Activated naive CD8-positive, alpha-beta T cell treated with anti-CD3 and anti-CD28 coated beads, Interleukin-2, amount 50 U/mL, for 24 hours (primary cell): ENCODE measurements at regions not wholly inside any gene's neighbourhood (a gene's known extent, or its start where the extent isn't known, plus 50 kb on each side); places are given as distances from the start of the nearest gene placed in this dataset.

Experiments
- ATAC-seq: fragments of 150-1000 bp; cut with Tn5 transposase; one replicate; pipeline ENCODE4 v1.10.0; 2021
- DNase-seq: peaks from one replicate; pipeline ENCODE4 v3.0.0; 2021
- H3K27ac Mint-ChIP-seq: one replicate; pipeline ENCODE4 v1.8.0; 2021; ENCODE audit warnings: mild to moderate bottlenecking, mixed read lengths
- H3K27me3 Mint-ChIP-seq: one replicate; pipeline ENCODE4 v1.8.0; 2021; ENCODE audit warnings: mixed read lengths
- H3K36me3 Mint-ChIP-seq: one replicate; pipeline ENCODE4 v1.8.0; 2021; ENCODE audit warnings: low read depth, mixed read lengths
- H3K4me1 Mint-ChIP-seq: one replicate; pipeline ENCODE4 v1.8.0; 2021; ENCODE audit warnings: mixed read lengths
- H3K4me3 Mint-ChIP-seq: one replicate; pipeline ENCODE4 v1.8.0; 2021; ENCODE audit warnings: mild to moderate bottlenecking, moderate library complexity, mixed read lengths
- H3K9me3 Mint-ChIP-seq: one replicate; pipeline ENCODE4 v1.8.0; 2021; ENCODE audit warnings: mixed read lengths

DNA sequence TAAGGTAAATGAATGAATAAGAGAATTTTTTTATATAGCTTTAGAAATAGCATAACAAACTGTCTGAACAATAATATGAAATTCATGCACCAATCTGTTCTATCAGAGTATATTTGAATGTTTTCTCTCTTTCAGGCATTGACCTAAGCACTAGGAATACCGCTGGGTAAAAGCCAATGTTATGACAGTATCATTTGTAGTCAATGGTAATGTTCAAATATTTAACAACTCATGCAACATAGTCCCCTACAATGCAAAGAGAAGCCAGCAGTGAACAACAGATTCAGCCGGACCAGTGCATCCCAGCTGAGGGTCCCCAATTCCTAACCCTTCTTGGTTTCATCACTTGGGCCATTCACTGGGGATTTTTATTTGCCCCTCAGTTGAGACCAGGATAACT, 52.6 kb upstream of the MYCBP2 start:
- H3K9me3 Mint-ChIP-seq, result no peaks in the 10 kb centered on the region
- ATAC-seq (no peak), DNase-seq (no peak)
- H3K4me3 Mint-ChIP-seq, result no peak overlapping the region
- H3K36me3 Mint-ChIP-seq, result no peaks in the 10 kb centered on the region
- H3K27me3 Mint-ChIP-seq, result no peaks in the 10 kb centered on the region
- H3K27ac Mint-ChIP-seq, result no peak overlapping the region
- H3K4me1 Mint-ChIP-seq, result peaks cover 12% of the 10 kb centered on the region

DNA sequence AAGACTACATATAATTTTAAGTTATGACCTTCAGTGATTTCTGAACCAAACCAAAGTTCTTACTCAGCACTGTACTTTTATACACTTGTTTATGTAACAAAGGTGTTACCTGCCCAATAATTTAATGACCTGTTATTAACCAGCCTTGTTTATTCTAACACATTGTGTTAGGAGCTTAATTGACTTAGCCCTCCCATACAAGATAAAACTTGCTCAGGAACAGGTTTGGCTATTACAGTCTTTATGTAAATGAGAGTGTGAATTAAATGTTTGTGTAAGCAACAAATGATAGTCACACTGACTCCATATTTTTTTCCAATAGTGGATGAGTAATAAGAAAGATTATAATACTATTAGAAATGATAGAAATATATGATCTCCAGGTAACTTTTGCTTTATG, 51.8 kb upstream of the MYCBP2 start:
- Mint-ChIP-seq H3K4me3 (no peak overlapping the region), H3K4me1 (peaks cover 12% of the 10 kb centered on the region), H3K27ac (no peak overlapping the region), H3K27me3 (no peaks in the 10 kb centered on the region), H3K9me3 (no peaks in the 10 kb centered on the region), H3K36me3 (no peaks in the 10 kb centered on the region)
- no peak for ATAC-seq
- DNase-seq, result no peak

DNA sequence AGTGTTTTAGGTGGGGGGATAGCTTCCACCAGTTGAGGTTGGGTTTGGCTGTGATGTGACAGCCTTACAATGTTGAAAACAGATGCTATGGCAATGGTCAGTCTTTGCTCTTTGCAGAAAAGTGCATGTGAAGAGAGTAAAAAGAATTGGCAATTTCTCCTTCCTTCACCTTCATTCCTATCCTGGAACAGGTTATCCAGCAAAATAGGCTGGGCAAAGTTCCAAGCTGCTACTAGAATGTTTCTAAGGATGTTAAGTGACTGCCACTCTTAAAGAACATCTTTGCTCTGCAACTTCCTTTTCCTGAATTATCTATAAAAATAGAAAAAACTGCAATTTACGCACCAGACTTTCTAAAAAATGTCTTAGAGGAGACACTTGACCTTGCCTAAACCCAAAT, 50.1 kb upstream of the MYCBP2 start:
- no peak overlapping the region for H3K4me3 Mint-ChIP-seq
- no peaks in the 10 kb centered on the region for H3K27me3 Mint-ChIP-seq
- no peaks in the 10 kb centered on the region for H3K36me3 Mint-ChIP-seq
- no peak for ATAC-seq
- H3K27ac Mint-ChIP-seq, result no peak overlapping the region
- H3K9me3 Mint-ChIP-seq, result no peaks in the 10 kb centered on the region
- peaks cover 12% of the 10 kb centered on the region for H3K4me1 Mint-ChIP-seq
- no peak for DNase-seq
